Activated gamma-delta T cell treated with anti-CD3 and anti-CD28 coated beads, Interleukin-2, amount 50 U/mL, for 16 hours (primary cell): ENCODE measurements at regions not wholly inside any gene's neighbourhood (a gene's known extent, or its start where the extent isn't known, plus 50 kb on each side); places are given as distances from the start of the nearest gene placed in this dataset.
"Not testable (repeated sequence)": the region's sequence is repeated elsewhere in the genome, so short reads cannot be mapped to it uniquely, and the experiment has no call there.

Experiments
- DNase-seq: peaks from one replicate; pipeline ENCODE4 v3.0.0-alpha.2; 2020; ENCODE audit warnings: low read depth

DNA sequence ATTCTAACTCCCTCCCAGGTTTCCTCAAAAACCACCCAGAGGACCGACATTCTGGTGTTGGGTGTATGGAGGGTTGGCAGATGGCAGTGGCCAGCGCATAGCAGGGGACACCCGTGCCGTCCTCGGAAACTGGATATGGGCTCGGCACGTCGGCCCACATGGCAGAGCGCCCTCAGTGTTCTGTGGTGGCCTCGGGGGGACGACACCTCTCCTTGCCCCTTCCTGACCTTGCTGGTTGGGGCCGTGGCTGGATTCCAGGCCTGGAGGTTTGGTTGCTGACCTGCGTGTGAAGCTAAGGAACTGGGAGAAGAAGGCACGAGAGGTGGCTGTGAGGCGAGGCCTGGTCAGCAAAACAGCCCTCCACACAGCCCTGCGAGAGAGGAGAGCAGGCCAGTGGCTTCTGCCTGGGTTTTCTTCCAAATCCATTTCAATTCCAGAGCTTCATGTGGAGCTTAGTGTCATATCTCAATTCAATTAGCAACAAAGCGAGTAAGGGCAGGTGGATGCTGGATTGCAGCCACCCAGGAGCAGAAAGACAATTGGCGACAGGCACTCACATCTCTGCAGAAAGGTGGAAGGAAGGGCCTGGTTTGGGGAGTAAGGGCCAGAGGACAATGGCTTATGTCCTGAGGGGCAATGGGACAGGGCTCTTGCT, 478.4 kb downstream of the BRD1 start:
- no peak for DNase-seq

DNA sequence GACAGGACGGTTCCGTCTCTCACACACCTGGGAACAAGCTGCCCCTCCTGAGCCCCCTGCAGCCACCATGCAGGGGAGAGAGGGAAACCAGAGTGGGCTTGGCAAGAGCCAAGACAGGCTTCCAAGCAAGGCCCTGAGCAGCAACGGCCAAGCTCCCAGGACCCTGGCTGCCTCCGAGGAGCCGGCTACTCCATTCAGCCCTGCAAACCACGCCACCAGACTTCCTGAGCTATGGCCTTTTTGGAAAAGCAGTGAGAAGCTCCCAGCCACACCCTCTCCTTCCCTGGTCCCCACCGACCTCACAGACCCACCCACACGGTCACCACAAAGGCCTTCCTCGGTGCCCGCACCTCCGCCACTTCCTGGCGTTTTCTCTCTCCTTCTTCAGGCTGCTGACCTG, 479.0 kb downstream of the BRD1 start:
- no peak for DNase-seq

DNA sequence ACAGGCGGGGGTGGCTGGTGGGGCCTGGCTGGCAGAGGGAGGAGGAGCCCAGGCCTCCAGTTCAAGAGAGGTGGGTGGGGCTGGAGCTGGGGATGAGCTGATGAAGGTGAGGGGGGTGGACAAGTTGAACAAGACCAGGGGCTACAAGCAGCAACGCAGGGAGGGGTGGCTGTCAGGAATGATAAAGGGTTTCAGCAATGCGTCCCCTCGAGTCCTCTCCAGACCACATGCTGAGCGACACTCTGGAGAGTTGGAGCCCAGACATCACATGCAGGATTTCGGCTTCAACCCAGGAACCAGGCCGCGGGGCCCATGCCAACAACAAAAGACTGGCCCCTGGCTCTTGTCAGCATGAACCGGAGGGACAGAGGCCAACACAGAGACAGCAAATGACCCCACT, 480.3 kb downstream of the BRD1 start:
- DNase-seq = no peak

DNA sequence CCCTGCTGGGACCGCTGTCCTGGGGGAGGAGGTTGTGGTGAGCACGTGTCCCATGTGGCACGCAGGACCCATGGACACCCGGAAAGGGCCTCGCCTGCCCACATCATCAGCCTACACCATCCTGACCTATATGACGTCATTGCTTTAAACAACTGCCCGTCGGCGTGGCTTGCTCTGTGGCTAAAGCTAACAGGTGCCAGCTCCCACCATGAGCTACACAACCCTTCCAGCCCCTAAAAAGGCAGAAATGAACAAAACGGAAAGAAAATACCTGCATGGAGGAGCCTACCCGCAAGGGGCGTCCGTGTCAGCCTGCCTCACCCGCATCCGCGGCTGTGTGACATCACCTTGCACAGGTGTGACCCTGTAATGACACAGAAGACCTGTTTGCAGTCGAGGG, 481.8 kb downstream of the BRD1 start:
- DNase-seq = no peak

DNA sequence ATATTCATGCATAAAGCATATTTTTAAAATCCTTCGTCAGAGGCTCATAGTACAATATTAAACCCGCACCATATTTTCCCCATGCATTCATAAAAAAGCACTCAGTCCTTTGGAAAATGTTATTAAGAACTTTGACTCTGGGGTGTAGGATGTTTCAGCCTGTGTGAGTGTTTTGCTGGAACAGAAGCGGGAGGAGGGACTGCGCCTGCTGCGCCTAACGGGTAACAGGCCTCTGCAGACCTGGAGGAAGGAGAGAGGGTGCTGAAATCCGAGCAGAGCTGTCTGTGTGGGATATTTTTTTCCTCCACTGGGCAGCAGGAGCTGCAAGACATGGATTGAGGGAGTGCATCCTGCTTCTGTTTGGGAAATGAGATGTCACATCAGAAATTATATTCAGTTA, 483.0 kb downstream of the BRD1 start:
- no peak for DNase-seq

DNA sequence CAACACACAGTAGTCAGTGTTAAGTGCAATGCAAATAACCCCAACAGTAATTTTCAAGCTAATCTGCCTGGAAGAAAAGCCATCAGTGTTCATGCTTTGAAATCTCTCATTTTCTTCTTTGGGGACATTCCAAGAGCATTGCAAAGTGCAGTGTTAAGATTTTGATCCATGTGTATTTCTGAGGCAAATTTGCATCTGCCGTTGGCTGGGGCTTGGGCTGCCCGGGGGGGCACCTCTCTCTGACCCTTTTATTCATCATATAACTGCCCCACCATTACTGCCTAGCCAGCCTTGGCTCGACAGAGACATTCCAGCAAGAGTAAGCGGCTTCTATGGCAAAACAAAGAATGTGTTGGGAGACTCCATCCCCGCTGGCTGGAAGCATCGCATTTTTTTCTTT, 483.5 kb downstream of the BRD1 start:
- no peak for DNase-seq

DNA sequence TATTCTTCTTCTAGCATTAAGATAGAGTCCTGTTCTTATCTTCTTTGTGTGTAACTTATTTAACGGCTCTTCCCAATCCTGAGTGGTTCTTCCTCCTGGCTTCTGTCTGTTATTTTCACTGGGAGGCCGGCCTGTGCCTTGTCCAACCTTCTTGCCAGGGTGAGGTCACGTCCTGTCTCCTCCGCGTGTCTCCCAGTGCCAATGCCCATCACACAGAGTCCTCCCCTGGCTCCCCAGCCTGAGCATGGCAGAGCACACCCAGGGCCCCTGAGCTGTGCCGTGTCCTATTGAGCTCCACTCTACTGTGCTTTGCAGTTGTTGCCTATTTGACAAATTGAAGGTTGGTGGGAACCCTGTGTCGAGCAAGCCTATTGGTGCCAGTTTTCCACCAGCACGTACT, 487.3 kb downstream of the BRD1 start:
- no peak for DNase-seq

DNA sequence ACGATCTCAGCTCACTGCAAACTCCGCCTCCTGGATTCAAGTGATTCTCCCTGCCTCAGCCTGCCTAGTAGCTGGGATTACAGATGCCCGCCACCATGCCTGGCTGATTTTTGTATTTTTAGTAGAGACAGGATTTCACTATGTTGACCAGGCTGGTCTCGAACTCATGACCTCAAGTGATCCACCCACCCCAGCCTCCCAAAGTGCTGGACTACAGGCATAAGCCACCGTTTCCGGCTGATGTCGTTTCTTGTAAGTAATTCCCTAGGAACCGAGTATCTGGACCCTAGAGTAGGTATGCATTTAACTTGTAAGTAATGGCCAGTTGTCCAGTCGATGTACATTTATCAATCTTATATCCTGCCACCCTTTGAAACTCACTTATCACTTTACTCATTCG, 491.2 kb downstream of the BRD1 start:
- not testable (repeated sequence) for DNase-seq

DNA sequence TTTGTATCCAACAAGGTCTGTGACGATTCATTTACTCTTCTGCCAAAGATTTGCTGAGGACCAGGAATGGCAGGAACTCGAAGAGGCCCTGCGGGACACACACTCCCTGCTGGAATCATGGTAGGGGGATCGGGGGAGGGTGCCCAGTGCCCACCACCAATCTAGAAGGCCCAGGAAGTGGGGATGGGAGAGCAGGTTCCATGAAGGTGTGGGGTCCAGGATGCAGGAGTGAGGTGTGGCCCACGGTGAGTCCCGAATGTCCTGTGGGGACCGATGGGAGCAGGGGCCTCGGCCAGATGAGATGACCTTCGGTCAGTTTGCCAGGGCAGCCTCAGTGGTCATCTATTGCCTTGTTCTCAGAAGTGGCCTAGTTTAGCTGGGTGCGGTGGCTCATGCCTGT, 492.7 kb downstream of the BRD1 start:
- DNase-seq = no peak

DNA sequence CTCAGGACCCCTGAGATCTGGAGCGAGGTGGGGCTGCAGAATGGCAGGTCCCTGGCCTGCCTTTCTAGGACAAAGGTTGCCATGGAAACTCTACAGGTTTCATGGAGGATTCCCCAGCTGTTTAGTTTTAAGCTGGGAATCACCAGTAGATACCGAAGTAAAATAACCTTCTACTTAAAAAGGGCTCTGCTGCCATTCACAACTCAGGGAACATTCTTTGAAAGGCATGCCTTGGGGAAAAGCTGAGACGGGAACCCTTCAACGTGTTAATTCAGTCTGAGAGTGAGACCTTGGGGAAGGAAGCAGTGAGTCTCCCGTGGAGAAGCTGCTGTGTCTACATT, 493.3 kb downstream of the BRD1 start:
- DNase-seq = no peak

DNA sequence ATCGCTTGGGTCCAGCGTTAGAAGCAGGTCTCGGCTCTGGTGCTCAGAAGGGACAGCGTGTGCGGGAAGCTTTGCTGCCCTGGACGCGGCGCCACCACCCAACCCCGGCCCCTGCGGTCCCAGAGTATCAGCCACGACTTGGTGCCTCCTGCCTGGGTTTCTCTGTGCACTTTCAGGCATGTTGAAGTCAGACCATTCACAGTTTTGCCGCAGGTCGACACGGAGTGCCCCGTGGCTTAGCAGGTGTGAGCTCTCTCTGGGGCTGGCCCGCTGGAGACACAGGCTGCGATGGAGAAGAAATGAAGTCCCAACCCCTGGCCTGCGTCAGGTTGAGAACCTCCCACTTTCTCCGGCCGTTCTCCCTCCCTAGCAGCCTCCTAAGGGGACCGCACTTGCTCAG, 494.5 kb downstream of the BRD1 start:
- no peak for DNase-seq

DNA sequence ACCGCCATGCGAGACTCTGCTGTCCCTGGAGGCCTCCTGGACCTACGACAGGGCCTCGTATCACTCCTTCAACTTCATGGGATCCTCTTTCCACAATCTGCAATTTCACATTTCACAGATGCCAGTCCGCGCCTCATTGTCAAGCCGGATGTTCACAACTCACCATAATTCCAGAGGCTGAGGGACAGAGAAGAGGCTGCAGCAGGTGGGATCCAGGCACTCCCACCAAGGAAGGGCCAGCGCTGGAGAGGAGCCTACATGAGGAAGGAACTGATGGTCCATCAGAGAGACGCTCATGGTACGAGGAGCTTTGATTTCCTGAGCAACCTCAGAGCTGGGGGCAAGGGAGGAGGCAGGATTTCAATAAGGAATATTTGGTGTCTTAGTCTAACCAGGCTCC, 495.0 kb downstream of the BRD1 start:
- no peak for DNase-seq

DNA sequence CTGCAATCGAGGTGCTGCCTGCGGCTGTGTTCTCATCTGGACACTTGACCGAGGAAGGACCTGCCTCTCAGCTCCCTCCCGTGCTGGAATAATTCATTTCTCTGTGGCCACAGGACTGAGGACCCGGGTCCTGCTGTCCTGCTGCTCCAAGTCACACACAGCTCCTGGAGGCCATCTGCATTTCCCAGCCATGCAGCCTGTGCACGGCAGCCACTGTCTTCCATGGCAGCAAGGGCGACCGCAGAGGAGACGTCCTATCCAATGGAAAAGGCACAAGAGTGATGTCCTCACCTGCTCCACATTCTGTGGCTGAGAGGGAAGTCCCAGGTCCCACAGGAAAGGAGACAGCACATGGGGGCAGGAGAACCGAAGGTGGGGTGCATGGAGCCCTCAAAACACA, 495.8 kb downstream of the BRD1 start:
- DNase-seq = no peak

DNA sequence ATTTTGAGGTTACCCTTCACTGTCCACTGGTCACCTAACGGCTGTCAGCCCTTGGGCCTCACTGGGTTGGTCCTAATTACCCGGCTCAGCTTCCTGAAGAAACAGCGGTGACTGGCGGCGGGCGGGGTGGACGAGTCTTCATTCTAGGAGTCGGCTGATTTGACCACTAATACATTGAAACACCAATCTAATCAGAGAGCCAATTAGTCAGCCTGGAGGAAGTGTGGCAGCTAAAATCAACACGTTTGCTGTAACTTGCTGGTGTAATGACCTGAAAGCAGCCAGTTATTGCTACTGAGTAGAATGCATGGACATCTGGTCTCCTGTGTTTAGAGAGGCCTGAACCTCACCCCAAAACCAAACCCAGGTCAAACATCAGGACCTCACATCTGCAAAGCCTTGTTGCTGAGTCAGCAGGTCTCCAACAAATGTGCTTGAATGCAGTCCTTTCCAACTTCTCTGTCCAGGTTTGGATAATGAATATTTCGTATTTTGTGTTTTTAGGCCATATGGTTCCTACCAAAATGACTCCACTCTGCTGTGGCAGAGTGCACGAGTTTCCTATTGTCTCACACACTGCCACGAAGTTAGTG, 496.4 kb downstream of the BRD1 start:
- DNase-seq = no peak

DNA sequence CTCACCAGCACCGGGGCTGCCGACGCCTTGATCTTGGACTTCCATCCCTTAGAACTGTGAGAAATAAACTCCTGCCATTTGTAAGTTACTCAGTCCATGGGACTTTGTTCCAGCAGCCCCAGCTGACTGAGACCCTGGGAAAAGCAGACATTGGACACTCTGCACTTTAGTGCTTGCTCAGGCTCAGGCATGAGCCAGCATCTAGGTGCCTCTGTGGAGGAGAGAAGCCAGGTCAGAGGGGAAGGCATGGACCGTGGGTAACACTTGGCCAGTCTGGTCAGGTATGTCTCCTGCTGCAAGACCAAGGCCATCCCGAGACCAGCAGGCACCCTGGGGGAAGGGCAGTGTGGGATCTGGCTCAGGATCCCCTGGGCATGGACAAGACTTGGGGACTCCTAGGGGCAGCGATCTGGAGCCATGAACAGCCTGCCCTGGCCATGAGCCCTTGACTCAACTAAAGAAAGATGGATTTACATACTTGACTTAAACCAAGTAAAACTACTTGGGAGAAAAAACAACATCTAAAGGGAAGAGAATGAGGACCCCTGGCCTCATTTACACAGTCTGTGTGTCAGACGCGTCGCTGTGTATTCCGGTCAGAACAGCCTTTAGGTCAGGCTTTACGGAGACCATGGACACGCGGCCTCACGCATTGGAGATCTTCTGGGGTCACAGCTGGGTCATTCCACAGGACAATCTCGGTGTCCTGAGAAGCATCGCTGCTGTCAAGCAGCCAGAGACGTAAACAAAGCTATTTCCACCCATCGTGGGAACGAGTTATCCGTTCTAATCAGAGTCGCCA, 497.1 kb downstream of the BRD1 start:
- no peak for DNase-seq

DNA sequence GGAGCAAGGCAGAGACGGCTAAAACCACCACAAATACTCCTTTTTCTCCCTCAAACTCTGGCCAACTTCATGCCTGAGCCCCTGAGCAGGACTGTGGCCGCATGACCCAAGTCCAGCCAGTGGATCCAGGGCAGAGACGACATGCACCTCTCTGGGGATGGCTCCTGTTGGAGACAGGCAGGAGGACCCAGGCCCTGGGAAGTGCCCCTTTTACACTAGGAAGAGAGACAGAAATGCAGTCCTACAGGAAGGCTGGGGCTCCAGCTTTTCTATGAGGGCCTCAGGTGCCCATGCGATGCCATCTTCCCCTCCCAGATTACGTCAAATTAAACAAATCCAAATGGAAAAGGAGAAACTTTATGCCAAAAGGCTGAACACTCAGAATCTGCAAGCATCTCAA, 498.0 kb downstream of the BRD1 start:
- DNase-seq = no peak

DNA sequence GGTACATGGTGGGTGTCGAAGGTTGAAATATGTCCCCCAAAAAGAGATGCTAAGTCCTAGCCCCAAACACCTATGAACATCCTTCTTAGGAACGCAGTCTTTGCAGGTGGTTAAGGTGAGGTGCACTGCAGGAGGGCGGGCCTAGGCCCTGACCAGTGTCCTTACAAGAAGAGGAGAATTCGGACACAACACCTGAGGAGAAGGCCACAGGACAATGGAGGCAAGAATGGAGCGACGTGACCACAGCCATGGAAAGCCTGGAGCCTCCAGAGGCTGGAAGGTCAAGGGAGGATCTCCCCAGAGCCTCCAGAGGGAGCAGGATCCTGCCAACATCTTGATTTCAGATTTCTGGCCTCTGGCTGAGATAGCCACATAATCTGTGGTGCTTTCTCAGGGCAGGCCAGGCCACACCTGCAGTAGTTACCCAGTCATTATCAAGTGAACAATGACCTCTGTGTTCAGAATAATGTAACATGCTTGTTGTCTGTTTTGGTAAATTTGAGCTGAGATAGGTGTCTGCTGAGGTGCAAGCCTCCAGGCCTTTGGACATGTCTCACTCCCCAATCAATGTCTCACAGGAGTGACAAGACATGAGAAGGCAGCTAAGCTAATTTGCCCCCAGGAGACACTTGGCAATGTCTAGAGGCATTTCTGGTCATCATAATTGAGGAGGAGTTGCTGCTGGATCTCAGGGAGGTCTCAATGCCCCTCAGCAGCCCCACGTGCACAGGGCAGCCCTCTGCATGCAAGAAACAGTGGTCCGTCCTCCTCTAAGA, 498.9 kb downstream of the BRD1 start:
- no peak for DNase-seq

DNA sequence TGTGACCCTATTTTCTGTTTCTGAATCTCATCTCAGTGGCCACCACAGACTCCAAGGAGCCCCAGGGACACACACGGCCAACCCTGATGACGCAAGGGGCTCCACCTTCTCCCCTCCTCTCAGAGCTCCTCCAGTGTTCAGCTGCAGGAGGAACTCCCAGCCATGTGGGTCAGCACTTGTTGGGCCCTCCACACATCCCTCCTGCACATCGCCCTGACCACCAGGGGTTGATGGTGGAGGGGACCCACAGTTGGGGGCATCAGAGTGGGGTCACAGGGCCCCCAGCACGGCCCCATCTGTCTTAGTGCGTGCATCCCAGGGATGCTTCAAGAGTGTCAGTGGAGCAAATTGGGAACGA, 499.6 kb downstream of the BRD1 start:
- no peak for DNase-seq

DNA sequence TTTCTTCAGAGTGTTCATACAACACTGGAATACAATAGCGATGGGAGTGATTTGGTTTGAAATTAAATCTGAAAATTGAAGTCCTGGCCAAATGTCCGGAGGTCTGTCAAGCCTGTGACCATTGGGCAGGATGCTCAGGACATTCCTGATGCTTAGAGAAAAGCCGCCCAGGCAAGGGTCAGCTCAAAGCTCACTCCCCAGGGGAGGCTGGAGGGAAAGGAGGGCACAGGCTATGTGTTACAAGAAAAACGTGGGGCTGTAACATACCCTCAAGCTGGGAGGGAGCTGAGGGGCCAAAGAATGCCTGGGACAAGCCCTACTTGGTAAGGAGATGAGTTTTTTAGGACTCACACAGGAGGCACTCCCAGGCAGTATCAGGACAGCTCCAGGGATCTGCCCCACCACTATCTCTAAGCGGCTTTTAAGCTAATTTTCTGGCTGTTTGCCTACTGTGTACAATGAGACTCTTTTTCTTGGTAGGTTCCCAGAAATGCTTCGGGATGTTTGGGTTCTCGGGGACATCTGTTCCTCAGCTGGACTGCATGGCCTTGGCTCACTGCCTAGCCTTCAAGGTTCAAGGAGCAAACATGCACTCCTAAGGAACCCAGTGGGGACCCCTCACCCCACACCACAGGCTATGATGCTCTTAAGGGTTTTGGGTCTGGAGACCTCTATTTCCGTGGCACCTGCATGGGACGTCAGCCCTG, 500.1 kb downstream of the BRD1 start:
- no peak for DNase-seq

DNA sequence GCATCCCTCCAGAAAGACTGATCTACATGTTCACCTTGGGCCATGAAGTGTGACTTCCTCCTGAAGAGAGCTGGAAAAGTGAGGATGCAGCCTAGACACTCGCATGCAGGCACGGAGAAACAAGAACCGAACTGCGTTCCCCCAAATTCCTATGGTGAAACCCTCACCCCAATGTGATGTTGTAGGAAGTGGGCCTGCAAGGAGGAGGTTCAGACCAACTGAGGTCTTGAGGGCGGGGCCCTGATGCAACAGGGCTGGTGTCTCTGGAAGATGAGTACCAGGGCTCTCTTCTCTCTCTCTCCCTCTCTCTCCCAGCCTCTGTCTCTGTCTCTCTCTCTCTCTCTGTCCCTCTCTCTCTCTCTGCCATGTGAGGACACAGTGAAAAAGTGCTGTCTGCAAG, 501.1 kb downstream of the BRD1 start:
- no peak for DNase-seq

DNA sequence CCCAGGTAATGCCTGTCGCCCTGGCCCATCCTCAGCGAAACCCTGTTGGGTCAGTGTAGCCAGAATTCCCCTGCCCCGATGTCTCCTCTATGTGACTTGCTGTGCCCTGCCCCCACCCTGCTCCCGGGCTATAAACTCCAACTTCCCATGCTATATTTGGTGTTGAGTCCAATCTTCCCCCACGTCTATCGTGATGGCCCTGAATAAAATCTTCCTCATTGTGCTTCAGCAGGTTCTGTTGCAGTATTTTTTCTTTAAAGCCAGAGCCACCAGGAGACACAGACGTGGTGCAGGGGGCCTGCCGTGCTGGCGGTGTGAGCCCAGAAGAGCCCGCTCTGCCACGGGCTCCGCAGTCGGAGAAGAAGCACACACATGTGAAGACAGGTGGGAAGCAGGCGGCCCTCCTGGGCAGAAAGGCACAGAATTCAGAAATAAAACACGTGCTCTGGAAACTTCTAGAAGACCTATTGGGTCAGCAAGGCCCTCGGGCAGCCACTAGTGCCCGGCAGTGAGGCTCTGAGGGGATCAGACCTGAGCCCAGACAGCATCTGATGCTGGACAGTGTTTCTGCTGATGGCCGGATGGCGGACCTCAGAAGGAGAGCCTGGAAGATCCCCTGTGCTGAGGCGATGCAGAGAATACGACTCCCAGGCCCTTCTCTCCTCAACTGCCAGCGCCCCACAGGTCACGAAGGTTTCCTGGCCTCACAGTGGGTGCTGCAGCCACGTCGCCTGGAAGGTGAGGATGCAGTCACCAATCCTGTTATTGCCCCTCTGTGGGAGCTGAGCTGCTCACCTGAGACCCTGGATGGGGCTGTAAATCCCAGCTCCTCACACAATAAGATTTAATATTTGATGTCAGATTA, 501.9 kb downstream of the BRD1 start:
- DNase-seq = no peak
